ENCODE measurements at regions not wholly inside any gene's neighbourhood (a gene's known extent, or its start where the extent isn't known, plus 50 kb on each side); places are given as distances from the start of the nearest gene placed in this dataset.

DNA sequence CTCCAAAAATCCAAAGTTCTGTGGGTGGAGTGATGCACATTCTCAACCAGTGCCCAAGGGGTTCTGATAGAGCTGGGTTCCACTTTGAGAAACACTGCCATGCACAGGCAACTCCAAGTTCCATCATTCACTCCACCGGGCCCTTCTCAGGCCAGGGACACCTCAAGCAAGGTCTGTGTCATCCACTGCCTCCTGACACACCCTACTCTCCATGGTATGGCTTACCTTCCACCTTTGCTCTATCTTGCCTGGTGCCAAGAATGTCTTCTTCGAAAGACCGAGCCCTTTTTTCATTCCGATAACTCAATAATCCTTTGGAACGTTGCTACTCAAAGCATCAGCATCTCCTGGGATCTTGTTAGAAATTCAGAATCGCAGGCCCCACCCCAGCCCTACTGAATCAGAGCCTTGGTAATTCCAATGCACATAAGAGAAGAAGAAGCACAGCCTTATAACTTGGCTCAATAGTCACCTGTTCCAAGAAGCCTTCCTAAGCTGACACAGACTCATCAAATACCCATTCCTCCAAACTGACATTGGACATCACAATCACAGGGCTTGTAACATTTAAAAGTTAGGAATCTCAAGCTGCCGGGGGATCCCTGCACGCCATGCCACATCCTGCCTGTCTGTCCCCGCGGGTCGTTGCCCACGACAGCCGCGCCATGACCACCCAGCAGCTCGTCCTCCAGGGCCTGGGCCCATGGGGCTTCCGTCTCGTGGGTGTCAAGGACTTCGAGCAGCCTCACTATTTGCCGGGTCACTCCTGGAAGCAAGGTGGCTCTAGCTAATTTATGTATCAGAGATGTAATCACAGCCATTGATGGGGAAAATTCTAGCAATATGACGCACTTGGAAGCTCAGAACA, 66.4 kb downstream of the VCPKMT start:
- TF ChIP-seq POLR2AphosphoS5 (IDR thresholded peaks at IDR 0.05; ENCODE audit: low read depth, low read length) (no peak), POLR2A (IDR thresholded peaks at IDR 0.05; ENCODE audit: low read depth, low read length) (no peak), TAF1 (IDR thresholded peaks at IDR 0.05; ENCODE audit: borderline replicate concordance, low read depth, low read length) (no peak)
